Esophagus (tissue), 2 donors: ENCODE measurements at regions not wholly inside any gene's neighbourhood (a gene's known extent, or its start where the extent isn't known, plus 50 kb on each side); places are given as distances from the start of the nearest gene placed in this dataset.

Source experiments
- H3K27ac ChIP-seq, 2 donors: one replicate each; pipeline ENCODE4 v1.5.1; 2013; ENCODE audit warnings: low read depth in 2 of 2, mild to moderate bottlenecking in 2 of 2, inconsistent platforms in 1 of 2, low read length in 1 of 2, moderate library complexity in 1 of 2
- H3K27me3 ChIP-seq, 2 donors: one replicate each; pipeline ENCODE4 v1.6.1; 2013; ENCODE audit warnings: low read length in 2 of 2, control low read depth in 1 of 2, mild to moderate bottlenecking in 1 of 2; ENCODE audit not compliant: insufficient read depth in 2 of 2, control insufficient read depth in 1 of 2
- H3K36me3 ChIP-seq, 2 donors: one replicate each; pipeline ENCODE4 v1.6.1; 2013; ENCODE audit warnings: low read length in 1 of 2; ENCODE audit not compliant: control insufficient read depth in 2 of 2, insufficient read depth in 2 of 2
- H3K4me1 ChIP-seq, 2 donors: one replicate each; pipeline ENCODE4 v1.6.1; 2013; ENCODE audit warnings: low read length in 1 of 2; ENCODE audit not compliant: control insufficient read depth in 2 of 2, insufficient read depth in 2 of 2
- H3K4me3 ChIP-seq, 2 donors: one replicate each; pipeline ENCODE4 v1.5.1; 2013; ENCODE audit warnings: low read length in 2 of 2, mild to moderate bottlenecking in 2 of 2, low read depth in 1 of 2, moderate library complexity in 1 of 2
- H3K9me3 ChIP-seq, 2 donors: one replicate each; pipeline ENCODE4 v1.6.1; 2013; ENCODE audit warnings: mild to moderate bottlenecking in 2 of 2, low read depth in 1 of 2, low read length in 1 of 2, moderate library complexity in 1 of 2; ENCODE audit not compliant: control insufficient read depth in 2 of 2, insufficient read depth in 1 of 2
- WGBS, 2 donors: extraction: QIAGEN DNeasy Blood & Tissue Kit; methylation state at CpG; one replicate each; pipeline ENCODE4 v1.1.7; 2013; 5-methylcytosine and 5-hydroxymethylcytosine counted together
- donor health status: healthy with polysubstance abuse.
- donor health status: Bipolar disorder and iron deficiency.

DNA sequence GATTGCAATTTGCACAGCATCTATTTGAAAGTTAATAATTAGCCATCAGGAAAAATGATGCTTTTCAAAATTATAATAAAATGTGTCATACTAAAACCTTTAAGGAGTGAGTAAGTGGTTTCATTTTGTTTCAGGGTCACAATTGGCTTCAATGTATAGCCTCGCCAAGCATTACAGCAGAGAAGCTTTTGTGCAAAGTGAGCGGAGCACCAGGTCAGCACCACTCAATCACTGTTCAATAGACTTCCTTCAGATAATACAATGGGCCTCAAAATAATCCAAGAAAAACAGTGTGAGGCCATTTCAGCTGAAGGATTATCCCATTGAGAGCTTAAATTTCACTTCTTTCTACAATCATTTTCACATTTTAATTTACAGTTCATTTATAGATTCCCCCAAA is 409.2 kb upstream of the SLIT2 start:
- H3K36me3 ChIP-seq = no peaks in the 10 kb centered on the region
- WGBS, 2 donors = 80 to 90% methylated on average over 2 of the region's 2 CpGs
- H3K27me3 ChIP-seq = no peaks in the 10 kb centered on the region

DNA sequence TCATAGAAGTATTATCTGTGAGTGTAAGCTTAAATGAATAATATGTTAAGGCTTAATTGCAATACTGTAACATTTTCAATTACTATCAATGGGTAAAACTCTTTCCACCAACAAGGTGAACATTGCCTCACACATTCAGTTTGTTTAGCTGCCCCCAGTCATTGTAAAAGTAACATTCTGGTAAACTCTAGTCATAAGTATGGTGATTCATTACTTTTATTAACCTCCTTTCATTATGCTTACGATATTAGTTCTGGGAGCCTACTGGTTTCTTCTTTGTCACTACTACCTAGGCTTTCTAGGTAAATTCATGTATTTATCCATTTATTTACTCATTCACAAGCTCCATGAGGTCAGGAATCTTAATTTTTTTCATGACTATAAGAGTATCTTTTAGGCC is 412.8 kb upstream of the SLIT2 start:
- H3K9me3 ChIP-seq = no peaks in the 10 kb centered on the region

More for the DNA sequence above, 409.2 kb upstream of the SLIT2 start:
- H3K27ac ChIP-seq = no peak overlapping the region
- H3K9me3 ChIP-seq = no peaks in the 10 kb centered on the region
- H3K4me1 ChIP-seq = no peaks in the 10 kb centered on the region
- H3K4me3 ChIP-seq = no peak overlapping the region

GRCh38 chr4:19835429-19835828 is 416.3 kb upstream of the SLIT2 start:
- WGBS, 2 donors = 76 to 83% methylated on average over 3 of the region's 3 CpGs
- no peaks in the 10 kb centered on the region for H3K4me1 ChIP-seq
- H3K27ac ChIP-seq = no peak overlapping the region
- H3K27me3 ChIP-seq = no peaks in the 10 kb centered on the region
- H3K9me3 ChIP-seq = no peaks in the 10 kb centered on the region
- no peak overlapping the region for H3K4me3 ChIP-seq
- H3K36me3 ChIP-seq = no peaks in the 10 kb centered on the region

More for the DNA sequence above, 412.8 kb upstream of the SLIT2 start:
- Histone ChIP-seq H3K4me3 (no peak overlapping the region), H3K36me3 (no peaks in the 10 kb centered on the region), H3K27ac (no peak overlapping the region), H3K27me3 (no peaks in the 10 kb centered on the region), H3K4me1 (no peaks in the 10 kb centered on the region)
- WGBS, 2 donors = 90 to 95% methylated on average over 1 of the region's 1 CpG

DNA sequence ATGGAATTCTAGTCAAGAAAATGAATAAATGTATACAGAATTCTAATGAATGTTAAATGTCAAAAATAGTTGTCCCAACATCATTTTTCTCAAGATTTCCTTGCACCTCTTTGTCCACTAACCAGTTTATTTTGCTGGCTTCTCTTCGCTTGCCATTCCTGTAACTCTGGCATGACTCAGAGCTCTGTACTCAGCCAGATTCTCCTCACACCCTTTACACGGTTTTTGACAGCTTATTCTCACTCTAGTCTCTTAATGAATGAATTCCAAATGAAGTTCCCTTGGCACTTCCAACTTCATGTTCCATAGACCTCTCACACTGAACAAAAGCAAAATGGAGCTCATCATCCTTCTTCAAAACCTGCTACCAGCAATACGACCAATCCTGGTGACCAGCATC is 419.3 kb upstream of the SLIT2 start:
- Histone ChIP-seq H3K4me3 (no peak overlapping the region), H3K27me3 (no peaks in the 10 kb centered on the region), H3K4me1 (no peaks in the 10 kb centered on the region), H3K9me3 (no peaks in the 10 kb centered on the region), H3K27ac (no peak overlapping the region), H3K36me3 (no peaks in the 10 kb centered on the region)
- WGBS, 2 donors = 43 to 47% methylated on average over 3 of the region's 3 CpGs

GRCh38 chr4:19831644-19832285 is 419.9 kb upstream of the SLIT2 start:
- 45 to 62% methylated on average over 4 of the region's 4 CpGs for WGBS, 2 donors
- Histone ChIP-seq H3K27me3 (no peaks in the 10 kb centered on the region), H3K36me3 (no peaks in the 10 kb centered on the region), H3K4me3 (no peak overlapping the region), H3K27ac (no peak overlapping the region), H3K4me1 (no peaks in the 10 kb centered on the region), H3K9me3 (no peaks in the 10 kb centered on the region)

DNA sequence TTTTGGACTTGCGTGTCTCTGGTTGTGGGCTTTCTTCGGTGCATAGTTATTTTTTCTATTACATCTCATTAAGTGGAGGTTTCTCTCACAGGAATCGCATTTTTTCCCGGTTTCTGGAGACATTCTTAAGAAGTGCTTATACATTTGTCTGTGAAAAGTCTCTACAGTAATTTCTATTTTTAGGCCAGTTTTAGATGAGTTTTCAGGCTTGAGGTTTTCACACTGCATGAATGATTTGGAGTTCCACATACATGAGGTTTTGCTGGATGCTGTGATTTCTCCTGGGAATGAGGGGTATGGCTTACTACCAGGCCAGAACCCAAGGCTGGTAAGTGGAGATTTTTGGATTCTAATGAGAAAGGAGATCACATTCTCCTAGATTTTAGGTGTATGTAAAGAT is 422.6 kb upstream of the SLIT2 start:
- no peak overlapping the region for H3K4me3 ChIP-seq
- 94 to 97% methylated on average over 4 of the region's 4 CpGs for WGBS, 2 donors
- no peaks in the 10 kb centered on the region for H3K9me3 ChIP-seq
- no peaks in the 10 kb centered on the region for H3K36me3 ChIP-seq
- no peaks in the 10 kb centered on the region for H3K4me1 ChIP-seq
- H3K27ac ChIP-seq = no peak overlapping the region
- no peaks in the 10 kb centered on the region for H3K27me3 ChIP-seq

DNA sequence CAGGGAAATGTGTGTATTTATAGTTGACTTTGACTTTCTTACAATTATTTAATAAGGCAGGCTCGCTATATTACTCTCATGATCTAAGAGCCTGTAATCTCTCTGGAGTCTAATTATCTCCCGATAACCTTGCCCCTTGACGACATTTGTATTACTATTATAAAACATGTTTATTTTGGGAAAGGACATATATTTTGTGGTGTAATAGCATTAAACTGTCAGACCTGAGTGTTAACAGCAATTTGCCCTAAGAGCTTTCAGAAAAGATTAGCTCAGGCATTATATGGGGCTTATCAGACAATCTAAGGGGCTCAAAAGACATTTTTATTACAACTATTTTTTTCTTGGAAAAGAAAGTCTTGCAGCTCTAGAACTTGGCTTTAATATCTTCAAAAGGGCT is 427.9 kb upstream of the SLIT2 start:
- Histone ChIP-seq H3K27me3 (no peaks in the 10 kb centered on the region), H3K4me3 (no peak overlapping the region), H3K36me3 (no peaks in the 10 kb centered on the region), H3K9me3 (no peaks in the 10 kb centered on the region), H3K27ac (no peak overlapping the region), H3K4me1 (no peaks in the 10 kb centered on the region)
- WGBS, 2 donors = 45 to 57% methylated on average over 3 of the region's 3 CpGs

DNA sequence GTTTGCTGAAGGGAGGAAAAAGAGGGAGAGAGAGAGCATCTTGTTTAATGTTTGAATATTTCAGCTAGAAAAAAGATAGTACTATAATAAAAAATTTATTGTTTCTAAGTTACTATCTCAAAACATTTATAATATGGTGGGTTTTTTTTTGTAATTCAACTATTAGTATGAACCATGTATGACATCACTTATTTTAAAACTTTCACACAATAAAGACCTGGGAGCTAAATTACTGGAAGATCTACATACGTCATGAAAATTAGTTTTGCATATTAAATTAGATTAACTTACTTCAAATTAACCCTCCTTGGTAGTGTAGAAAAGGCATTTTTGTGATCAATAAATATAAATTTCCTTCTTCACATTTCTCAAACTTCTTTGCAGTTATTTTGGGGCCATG is 432.0 kb upstream of the SLIT2 start:
- H3K4me3 ChIP-seq = no peak overlapping the region
- no peaks in the 10 kb centered on the region for H3K27me3 ChIP-seq
- H3K27ac ChIP-seq = no peak overlapping the region
- no peaks in the 10 kb centered on the region for H3K4me1 ChIP-seq
- H3K9me3 ChIP-seq = no peaks in the 10 kb centered on the region
- no peaks in the 10 kb centered on the region for H3K36me3 ChIP-seq
- 78 to 87% methylated on average over 1 of the region's 1 CpG for WGBS, 2 donors

GRCh38 chr4:19809989-19810388 is 441.7 kb upstream of the SLIT2 start:
- Histone ChIP-seq H3K9me3 (no peaks in the 10 kb centered on the region), H3K36me3 (no peaks in the 10 kb centered on the region), H3K4me3 (no peak overlapping the region), H3K27me3 (no peaks in the 10 kb centered on the region), H3K4me1 (no peaks in the 10 kb centered on the region), H3K27ac (no peak overlapping the region)
- WGBS, 2 donors = 43 to 62% methylated on average over 1 of the region's 1 CpG

- WGBS, 2 donors = 32% methylated on average over 2 of the region's 2 CpGs
- no peaks in the 10 kb centered on the region for H3K27me3 ChIP-seq
- H3K4me1 ChIP-seq = no peaks in the 10 kb centered on the region
- H3K4me3 ChIP-seq = no peak overlapping the region
- no peaks in the 10 kb centered on the region for H3K36me3 ChIP-seq
- no peak overlapping the region for H3K27ac ChIP-seq
- no peaks in the 10 kb centered on the region for H3K9me3 ChIP-seq
These were observed 444.2 kb upstream of the SLIT2 start for GRCh38 chr4:19807505-19807904.
